ENCODE measurements at regions not wholly inside any gene's neighbourhood (a gene's known extent, or its start where the extent isn't known, plus 50 kb on each side); places are given as distances from the start of the nearest gene placed in this dataset.
A peak's percentile ranks its signal among the peaks of the same experiment; 100 is the strongest.
"Not testable (repeated sequence)": the region's sequence is repeated elsewhere in the genome, so short reads cannot be mapped to it uniquely, and the experiment has no call there.

DNA sequence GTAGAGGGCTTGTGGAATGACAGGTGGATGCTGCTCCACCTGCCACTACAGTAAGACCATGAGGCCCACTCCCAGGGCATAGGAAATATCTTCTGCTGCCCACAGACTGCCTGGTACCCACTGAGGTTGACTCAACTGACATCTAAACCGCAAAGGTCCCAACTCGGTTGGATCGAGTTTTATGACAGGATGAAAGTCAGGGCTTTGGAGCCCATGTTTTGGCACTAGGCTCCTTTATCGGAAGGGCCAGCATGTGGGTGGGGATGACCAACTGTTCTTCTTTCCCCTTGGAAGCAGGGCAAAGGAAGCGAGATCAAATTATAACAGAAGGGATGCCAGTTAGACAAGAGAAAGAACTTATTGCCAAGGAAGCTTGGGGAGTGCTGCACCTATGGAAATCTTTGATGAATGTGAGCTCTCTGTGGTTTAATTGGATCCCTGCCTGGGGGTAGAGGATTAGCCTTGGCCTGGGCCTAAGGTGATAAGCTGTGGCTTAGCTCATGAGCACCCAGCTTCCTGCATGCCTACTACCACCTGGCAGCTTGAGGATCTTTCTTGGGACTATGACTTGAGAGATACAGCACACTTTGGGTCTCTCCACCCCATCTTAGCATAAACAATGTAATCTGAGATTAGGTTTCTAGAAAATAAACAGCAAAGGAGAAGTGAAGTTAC is 121.8 kb downstream of the KCNA5 start:
- DNase-seq, result no peak

GRCh38 chr12:5166976-5167375 is 123.3 kb downstream of the KCNA5 start:
- DNase-seq, result peak in 2 of 3 donors; percentile 16 to 95

GRCh38 chr12:5168148-5168547 is 124.5 kb downstream of the KCNA5 start:
- no peak for DNase-seq

- peak in 1 of 3 donors; percentile 43 for DNase-seq
Observed at GRCh38 chr12:5170844-5171243, 127.2 kb downstream of the KCNA5 start.

- peak; percentile 38 to 64 (median 63) for DNase-seq
Observed at GRCh38 chr12:5171701-5172100, 128.0 kb downstream of the KCNA5 start.

DNA sequence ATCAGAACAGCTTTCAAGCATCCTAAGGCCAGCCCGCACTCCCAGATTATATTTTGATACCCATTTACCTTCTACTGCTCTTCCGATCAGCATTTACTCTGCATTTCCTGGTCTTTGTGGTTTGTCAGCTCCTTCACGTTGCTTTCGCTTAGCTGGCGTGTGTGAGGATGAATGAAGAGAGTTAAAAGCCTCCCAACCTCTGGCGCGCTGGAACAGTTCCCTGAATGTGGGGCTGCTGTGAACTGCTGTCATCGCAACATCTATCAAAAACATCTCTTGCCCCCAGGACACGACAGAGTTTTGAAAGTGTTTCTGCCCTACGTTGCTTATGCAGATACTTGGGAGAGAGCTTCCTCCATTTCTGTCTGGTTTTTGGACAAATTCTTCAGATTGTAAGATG is 129.2 kb downstream of the KCNA5 start:
- DNase-seq, result peak in 2 of 3 donors; percentile 16 to 24

- no peak for DNase-seq
Observed at GRCh38 chr12:5173511-5174011, 129.9 kb downstream of the KCNA5 start.

- not testable (repeated sequence) for DNase-seq
Observed at GRCh38 chr12:5175415-5175814, 131.7 kb downstream of the KCNA5 start.

DNA sequence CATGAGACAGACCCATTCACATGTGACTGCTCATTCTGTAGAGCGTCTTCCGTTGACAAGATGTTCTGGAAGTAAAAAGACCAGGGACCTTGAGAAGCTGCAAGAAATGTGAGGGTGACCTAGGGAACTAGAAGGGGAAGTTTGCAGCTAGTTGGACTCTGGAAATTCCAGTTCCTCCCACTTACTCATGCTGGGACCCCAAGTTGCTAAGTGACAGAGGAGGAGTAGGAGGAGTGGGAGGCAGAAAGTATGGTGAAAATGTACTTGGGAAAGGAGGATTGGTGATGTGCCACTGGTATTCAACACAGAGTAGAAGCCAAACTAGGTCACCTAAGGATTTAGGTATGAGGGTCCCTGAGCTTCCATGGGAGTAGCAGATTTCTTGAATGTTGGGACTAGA is 132.4 kb downstream of the KCNA5 start:
- DNase-seq, result no peak

DNA sequence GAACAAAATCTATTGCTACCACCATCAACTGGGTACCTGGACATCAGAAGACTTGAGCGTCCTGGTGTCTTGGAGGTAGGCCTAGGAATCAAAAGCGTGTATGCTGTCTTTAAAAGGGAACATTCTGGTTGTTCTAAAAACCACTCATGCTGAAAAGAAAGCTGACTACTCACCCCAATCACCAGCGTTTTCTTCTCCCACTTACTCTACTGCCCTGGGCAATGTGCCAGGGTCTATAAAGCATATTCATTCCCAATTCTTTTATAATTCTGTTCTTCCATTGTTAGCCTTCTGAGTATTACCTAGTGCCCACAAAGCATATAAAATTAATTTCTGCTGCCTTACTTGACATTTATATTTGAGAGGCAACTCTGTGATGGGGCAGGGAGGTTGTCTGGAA is 133.4 kb downstream of the KCNA5 start:
- DNase-seq, result no peak

DNA sequence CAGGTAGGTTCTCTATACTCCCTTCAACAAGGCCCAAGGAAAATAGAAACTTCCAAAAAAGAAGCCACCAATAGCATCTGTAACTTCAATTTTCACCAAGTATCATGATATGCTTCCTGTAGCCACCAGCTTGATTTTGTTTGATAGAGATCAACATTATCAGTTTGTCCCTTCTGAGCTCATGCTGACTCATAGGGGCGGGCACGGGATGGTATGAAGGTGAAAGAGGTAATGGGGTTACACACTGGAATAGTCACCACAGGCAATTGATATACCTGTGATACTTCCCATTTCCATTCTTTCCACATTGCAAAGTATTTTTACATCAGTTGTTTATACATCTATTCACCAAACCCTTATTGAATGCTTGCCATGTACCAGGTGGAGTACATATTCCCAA is 134.1 kb downstream of the KCNA5 start:
- no peak for DNase-seq

- no peak for DNase-seq
Observed at GRCh38 chr12:5178571-5178970, 134.9 kb downstream of the KCNA5 start.

GRCh38 chr12:5180496-5180895 is 136.8 kb downstream of the KCNA5 start:
- DNase-seq, result no peak

DNA sequence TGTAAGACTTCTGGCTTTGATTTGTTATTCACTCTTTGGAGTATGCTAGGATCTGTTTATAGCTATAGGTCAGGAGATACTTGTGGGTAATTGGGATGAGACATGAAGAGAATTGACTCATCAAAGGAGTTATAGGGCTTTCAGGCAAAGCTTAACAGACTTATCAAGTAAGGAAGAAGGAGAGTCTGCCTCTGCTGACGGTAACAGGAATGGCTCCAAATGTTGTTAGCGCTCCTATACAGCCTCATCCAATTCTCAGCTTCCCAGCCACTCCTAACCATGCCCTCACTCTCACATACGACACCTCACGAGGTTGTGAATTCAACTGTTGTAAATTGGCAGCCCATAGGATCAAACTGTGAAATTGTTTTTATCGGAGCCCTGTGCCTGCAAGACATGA is 140.5 kb downstream of the KCNA5 start:
- no peak for DNase-seq

DNA sequence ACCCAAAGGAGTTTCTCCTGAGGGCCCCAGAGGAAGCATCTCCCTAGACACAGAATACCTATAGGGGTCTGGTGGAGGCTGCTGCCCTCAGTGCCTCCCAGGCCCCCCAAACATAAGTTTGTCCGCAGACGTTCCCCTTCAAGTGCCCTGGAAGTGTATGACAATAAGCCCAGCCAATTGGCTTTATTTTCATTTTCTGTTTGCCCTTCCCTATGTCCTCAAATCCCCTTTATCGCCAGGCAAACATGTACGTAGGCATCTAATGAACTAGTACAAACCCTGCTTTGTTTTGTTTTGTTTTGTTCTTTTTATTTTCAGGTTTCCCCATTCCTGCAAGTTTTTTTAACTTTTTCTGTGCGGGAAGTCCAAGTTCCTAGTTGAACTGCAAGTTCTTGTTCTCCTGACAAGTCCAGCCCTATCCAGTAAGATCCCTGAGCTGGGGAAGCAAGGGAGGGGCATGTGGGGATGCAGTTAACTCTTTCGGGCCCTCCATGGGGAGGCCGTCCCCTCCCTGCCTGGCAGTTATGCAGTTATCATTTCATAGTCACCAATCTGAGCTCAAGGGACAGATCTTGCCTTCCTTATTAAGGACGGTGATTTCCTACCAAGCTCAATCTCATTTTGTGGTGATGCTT is 141.9 kb downstream of the KCNA5 start:
- no peak for DNase-seq

- no peak for DNase-seq
Observed at GRCh38 chr12:5186715-5187114, 143.0 kb downstream of the KCNA5 start.

- DNase-seq, result no peak
Observed at GRCh38 chr12:5187136-5187535, 143.5 kb downstream of the KCNA5 start.

DNA sequence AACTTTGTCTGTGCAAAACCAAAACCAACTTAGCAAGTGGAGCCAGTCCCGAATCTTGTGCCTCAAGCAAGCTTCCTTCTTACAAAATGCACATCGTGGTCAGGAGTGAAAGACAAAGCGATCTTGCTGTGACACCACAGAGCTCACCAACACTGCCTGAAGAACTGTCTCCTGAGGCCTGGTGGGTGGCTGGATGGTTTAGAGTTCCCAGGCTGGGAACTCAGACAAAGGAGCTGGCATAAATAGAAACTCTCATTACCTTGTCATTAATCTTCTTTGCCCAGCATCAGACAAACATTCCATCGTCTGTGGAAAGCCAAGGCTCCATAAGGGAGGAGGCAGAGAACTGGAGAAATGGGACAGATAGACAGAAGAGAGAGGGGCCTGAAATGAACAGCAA is 144.8 kb downstream of the KCNA5 start:
- no peak for DNase-seq

GRCh38 chr12:5189173-5189572 is 145.5 kb downstream of the KCNA5 start:
- no peak for DNase-seq

GRCh38 chr12:5191803-5192538 is 148.3 kb downstream of the KCNA5 start:
- DNase-seq, result no peak

GRCh38 chr12:5192726-5193125 is 149.0 kb downstream of the KCNA5 start:
- no peak for DNase-seq

DNA sequence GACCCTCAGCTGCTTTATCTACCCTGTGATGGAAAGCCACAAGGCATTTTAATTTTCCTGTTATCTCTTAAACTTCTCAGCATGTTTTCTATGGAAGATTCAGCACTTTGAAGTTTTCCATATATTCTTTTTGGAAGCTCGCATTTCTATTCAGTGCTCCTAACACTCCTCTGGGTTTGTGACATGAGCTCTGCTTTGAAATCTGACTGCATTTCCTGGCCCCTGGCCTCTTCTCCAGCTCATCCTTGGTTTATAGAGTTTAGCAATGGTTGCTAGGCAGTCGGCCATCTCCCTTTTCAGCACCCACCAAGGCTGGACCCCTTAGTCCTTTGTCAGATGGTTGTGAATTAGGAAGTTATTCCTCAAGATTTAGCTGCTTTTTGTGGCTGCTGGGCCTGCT is 150.6 kb downstream of the KCNA5 start:
- no peak for DNase-seq

DNA sequence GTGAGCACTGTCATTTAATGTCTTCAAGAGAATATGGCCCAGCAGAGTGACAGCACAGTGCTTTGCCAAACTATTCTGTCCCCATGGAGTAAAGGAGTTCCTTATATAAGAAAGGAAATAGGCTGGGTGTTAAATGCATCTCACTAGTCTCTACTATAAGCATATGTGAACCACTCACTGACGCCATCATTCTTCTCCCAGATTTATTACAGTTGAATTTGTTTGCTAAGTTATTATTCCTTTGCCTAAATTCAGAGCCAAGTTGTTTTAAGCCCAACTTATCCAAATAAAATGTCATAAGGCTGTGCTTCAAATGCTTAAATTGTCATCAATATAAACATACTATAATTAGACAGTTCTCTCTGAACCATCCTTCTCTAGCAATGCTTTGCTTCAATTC is 151.6 kb downstream of the KCNA5 start:
- no peak for DNase-seq

All from muscle of back (tissue), 3 donors.